ENCODE measurements at regions not wholly inside any gene's neighbourhood (a gene's known extent, or its start where the extent isn't known, plus 50 kb on each side); places are given as distances from the start of the nearest gene placed in this dataset.

GRCh38 chr14:86652526-86652925, 1122.6 kb downstream of the FLRT2 start:
- no peak for TF ChIP-seq REST (IDR thresholded peaks at IDR 0.05; ENCODE audit: insufficient read depth in 1 of 2, low read depth in 2 of 2, low read length in 2 of 2)
- no peak for TF ChIP-seq POLR2AphosphoS5 (IDR thresholded peaks at IDR 0.05; ENCODE audit: low read depth, low read length)

Data from PFSK-1 (cell line).